ENCODE measurements at regions not wholly inside any gene's neighbourhood (a gene's known extent, or its start where the extent isn't known, plus 50 kb on each side); places are given as distances from the start of the nearest gene placed in this dataset.

DNA sequence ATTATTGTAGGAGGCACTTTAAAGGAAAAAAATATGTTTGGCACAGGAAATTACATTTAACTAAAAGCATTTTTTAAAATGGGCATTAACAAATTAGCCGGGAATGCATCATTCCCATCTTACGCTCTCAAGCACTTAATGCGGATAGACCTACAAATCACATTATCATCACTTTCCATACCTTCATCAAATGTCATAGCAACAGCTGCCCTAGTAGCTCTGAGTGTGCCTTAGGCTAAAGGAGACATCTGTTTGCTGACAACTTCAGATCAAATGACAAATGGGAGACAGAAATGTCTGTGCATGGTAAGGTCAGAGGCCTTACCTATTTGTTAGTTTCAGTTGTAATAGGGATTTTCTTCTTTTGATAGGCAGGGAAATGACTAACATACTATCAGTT lies 773.2 kb upstream of the SLC10A2 start:
- TF ChIP-seq GATA2 (IDR thresholded peaks at IDR 0.05; ENCODE audit: low read depth, low read length) (peak; percentile 75), GATA3 (IDR thresholded peaks at IDR 0.05; ENCODE audit: low read depth, low read length) (peak; percentile 75)

All from SH-SY5Y (cell line).